Endothelial cell (in vitro differentiated cells): ENCODE measurements at regions not wholly inside any gene's neighbourhood (a gene's known extent, or its start where the extent isn't known, plus 50 kb on each side); places are given as distances from the start of the nearest gene placed in this dataset.

Experiments used
- DNase-seq: peaks from one replicate; pipeline ENCODE4 v3.0.0; 2021; ENCODE audit warnings: low spot score
- H3K27ac Mint-ChIP-seq: one replicate; pipeline ENCODE4 v1.8.0; 2021; ENCODE audit warnings: mixed read lengths, inconsistent platforms; ENCODE audit not compliant: unreplicated experiment
- H3K27me3 Mint-ChIP-seq: one replicate; pipeline ENCODE4 v1.8.0; 2021; ENCODE audit warnings: mild to moderate bottlenecking, moderate library complexity, mixed read lengths, inconsistent platforms; ENCODE audit not compliant: unreplicated experiment
- H3K36me3 Mint-ChIP-seq: one replicate; pipeline ENCODE4 v1.8.0; 2021; ENCODE audit warnings: mild to moderate bottlenecking, low read depth, mixed read lengths, inconsistent platforms; ENCODE audit not compliant: unreplicated experiment
- H3K4me1 Mint-ChIP-seq: one replicate; pipeline ENCODE4 v1.8.0; 2021; ENCODE audit warnings: mild to moderate bottlenecking, mixed read lengths, inconsistent platforms; ENCODE audit not compliant: unreplicated experiment
- H3K4me3 Mint-ChIP-seq: one replicate; pipeline ENCODE4 v1.8.0; 2021; ENCODE audit warnings: mild to moderate bottlenecking, mixed read lengths, inconsistent platforms; ENCODE audit not compliant: unreplicated experiment
- H3K9me3 Mint-ChIP-seq: one replicate; pipeline ENCODE4 v1.8.0; 2021; ENCODE audit warnings: mixed read lengths, inconsistent platforms; ENCODE audit not compliant: unreplicated experiment
- TF ChIP-seq, protein P1 (sequence below): fragments of 200-600 bp; sonication (generic); IDR thresholded peaks from one replicate; pipeline ENCODE4 v1.5.0; 2021; ENCODE audit warnings: antibody characterized with exemption; ENCODE audit not compliant: unreplicated experiment

DNA sequence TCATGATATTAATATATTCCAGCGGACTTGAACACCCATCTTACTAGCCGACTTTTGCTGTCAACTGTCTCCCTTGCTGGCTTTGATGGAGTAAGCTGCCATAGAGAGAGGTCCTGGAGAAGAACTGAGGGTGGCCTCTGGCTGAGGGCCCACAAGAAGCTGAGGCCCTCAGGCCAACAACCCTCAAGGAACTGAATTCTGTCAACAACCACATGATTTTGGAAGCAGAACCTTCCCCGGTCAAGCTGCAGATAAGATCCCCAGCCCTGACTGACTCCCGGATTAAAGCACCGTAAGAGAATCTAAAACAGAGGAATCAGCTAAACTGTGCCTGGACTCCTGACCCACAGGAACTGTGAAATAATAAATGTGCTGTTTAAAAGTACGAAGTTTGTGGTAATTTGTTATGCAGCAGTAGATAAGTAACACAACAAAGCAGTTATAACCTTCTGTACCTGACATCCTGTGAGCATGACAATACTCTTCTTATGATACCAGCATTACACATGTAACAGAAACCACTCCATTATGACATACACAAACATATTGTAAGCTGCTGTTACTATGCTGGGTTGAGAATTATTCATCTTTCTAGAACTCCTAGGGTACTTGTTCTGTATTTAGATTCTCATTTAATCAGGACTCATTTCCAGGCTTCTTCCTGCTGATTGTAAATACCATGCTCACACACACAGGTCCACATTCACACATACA, 66.2 kb downstream of the HES1 start:
- no peak overlapping the region for H3K27ac Mint-ChIP-seq
- no peaks in the 10 kb centered on the region for H3K9me3 Mint-ChIP-seq
- H3K27me3 Mint-ChIP-seq, result peaks cover 12% of the 10 kb centered on the region
- no peak overlapping the region for H3K4me3 Mint-ChIP-seq
- H3K4me1 Mint-ChIP-seq, result peaks cover 44% of the 10 kb centered on the region
- no peaks in the 10 kb centered on the region for H3K36me3 Mint-ChIP-seq
- TF ChIP-seq, protein P1, sequence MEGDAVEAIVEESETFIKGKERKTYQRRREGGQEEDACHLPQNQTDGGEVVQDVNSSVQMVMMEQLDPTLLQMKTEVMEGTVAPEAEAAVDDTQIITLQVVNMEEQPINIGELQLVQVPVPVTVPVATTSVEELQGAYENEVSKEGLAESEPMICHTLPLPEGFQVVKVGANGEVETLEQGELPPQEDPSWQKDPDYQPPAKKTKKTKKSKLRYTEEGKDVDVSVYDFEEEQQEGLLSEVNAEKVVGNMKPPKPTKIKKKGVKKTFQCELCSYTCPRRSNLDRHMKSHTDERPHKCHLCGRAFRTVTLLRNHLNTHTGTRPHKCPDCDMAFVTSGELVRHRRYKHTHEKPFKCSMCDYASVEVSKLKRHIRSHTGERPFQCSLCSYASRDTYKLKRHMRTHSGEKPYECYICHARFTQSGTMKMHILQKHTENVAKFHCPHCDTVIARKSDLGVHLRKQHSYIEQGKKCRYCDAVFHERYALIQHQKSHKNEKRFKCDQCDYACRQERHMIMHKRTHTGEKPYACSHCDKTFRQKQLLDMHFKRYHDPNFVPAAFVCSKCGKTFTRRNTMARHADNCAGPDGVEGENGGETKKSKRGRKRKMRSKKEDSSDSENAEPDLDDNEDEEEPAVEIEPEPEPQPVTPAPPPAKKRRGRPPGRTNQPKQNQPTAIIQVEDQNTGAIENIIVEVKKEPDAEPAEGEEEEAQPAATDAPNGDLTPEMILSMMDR, result no peak
- DNase-seq, result no peak

DNA sequence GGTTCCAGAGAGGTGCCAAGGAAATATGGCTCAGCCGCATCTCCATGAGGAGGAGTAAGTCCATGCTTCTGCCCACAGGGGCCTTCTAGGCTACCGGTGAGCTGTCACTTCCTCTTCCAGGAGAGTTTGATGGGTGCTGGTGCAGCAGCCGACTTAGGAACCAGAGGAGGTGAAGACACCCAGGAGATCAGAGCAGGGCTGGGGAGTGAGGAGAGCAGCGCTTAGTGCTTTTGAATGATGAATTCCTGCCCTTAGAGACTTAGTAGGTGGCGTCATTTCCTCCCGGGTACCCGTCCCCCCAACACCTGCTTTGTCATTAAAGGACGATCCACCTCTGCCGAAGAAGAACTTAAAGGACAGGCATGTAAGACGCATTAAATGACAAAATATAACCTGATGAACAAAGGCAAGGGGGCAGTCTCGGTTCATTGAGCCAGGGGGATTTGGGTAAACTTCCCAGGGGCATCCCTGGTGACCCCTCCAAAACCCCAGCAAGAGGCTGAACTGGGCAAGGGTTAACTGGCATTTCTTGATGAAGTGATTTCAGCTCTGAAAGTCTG, 67.6 kb downstream of the HES1 start:
- DNase-seq, result no peak
- Mint-ChIP-seq H3K27ac (no peak overlapping the region), H3K4me1 (peaks cover 42% of the 10 kb centered on the region), H3K36me3 (no peaks in the 10 kb centered on the region), H3K4me3 (no peak overlapping the region), H3K27me3 (peaks cover 12% of the 10 kb centered on the region), H3K9me3 (no peaks in the 10 kb centered on the region)
- TF ChIP-seq, protein P1, result no peak

DNA sequence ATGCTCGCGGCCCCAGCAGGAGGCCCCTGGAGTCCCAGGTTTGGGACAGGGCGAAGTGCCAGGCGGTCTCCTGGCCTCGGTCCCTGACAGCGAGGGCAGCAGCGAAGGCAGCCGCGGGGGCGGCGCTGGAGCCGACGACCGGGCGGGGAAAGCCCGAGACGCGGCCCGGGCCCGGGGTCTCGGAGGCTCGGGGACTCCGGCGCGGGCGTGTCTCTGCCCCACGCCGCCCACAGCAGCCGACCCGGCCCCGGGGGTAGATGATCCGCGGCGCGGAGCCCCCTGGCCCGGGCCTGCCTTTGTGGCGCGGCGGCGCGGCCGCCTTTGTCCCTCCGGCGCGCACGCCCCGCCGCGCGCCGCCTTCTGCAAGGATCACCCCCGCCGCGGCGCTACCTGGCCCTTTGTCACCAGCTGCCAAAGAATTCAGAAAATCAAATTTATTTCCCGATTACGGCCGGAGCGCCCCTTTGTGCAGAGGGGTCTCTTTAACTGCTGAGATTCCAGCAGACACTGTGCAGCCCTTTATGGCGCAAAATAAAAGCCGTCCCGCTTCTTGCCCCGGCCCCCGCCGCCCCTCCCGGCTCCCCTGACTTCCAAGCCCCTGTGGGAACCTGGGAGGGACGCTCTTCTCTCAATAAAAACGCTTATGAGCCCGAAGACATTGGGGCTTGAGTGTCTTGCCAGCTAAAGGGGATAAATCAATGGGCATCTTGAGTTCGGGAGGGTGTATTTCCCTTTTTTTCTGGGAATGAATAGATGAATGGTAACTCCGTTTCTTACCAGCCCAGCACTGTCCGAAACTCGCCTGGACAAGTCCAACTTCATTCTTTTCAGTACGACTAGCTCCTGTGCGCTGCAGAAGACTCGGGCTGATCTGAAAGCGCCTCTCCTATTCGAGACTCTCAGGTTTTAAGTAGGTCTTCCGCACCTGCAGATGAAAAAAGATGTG, 68.4 kb downstream of the HES1 start:
- H3K36me3 Mint-ChIP-seq, result no peaks in the 10 kb centered on the region
- peaks cover 12% of the 10 kb centered on the region for H3K27me3 Mint-ChIP-seq
- no peaks in the 10 kb centered on the region for H3K9me3 Mint-ChIP-seq
- TF ChIP-seq, protein P1, result no peak
- DNase-seq, result peak; percentile 24
- peak overlapping the region; percentile 68 for H3K4me3 Mint-ChIP-seq
- H3K27ac Mint-ChIP-seq, result peak overlapping the region; percentile 53
- peaks cover 38% of the 10 kb centered on the region for H3K4me1 Mint-ChIP-seq

DNA sequence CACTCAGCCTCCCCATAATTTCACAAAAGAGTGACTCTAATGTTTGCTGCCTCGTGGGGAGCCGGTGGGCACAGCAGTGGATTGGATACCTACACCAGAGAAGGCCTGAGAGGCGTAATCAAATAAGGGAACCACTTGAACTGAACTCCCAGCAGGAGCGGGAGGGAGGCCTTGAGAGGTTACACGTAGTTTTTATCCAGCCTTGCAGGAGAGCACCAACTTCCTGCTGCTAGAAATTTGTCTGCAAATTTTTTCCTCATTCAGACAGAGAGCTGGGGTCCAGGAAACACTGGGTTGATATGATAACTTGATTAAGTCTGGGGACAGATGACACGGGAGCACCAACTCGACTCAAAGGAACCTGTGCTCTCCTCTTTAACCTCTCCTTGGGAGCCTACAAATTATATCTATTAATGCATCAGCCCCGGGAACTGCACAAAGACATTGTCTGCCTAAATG, 69.8 kb downstream of the HES1 start:
- peaks cover 9% of the 10 kb centered on the region for H3K27me3 Mint-ChIP-seq
- peak; percentile 44 for DNase-seq
- H3K4me1 Mint-ChIP-seq, result peaks cover 34% of the 10 kb centered on the region
- no peaks in the 10 kb centered on the region for H3K9me3 Mint-ChIP-seq
- TF ChIP-seq, protein P1, result no peak
- H3K36me3 Mint-ChIP-seq, result no peaks in the 10 kb centered on the region
- H3K27ac Mint-ChIP-seq, result no peak overlapping the region
- no peak overlapping the region for H3K4me3 Mint-ChIP-seq
